HepG2 (cell line): ENCODE measurements at regions not wholly inside any gene's neighbourhood (a gene's known extent, or its start where the extent isn't known, plus 50 kb on each side); places are given as distances from the start of the nearest gene placed in this dataset.

ENCODE experiments used
- ATAC-seq: fragments of 200-7000 bp; cut with Tn5 transposase; 3 replicates; pipeline ENCODE4 v1.9.1; 2020; ENCODE audit warnings: mild to moderate bottlenecking, moderate library complexity
- BruUV-seq: library from RNA; stranded (reverse); fragments of 400-500 nt; replicated peaks from 2 replicates; lab custom pipeline; 2021; lab: Mats Ljungman, UMichigan
- CTCF ChIA-PET: fragments of 300-600 bp; formaldehyde crosslinking; extraction: SDS; loops from one replicate; lab custom pipeline; 2021; ENCODE audit warnings: low total read pairs, inconsistent platforms, low intra/inter-chr PET ratio; lab: Yijun Ruan, JAX
- POLR2A ChIA-PET: fragments of 350-600 bp; sonication (Branson Sonifier 250); formaldehyde crosslinking; loops from one replicate; lab custom pipeline; 2020; ENCODE audit warnings: antibody characterized with exemption, inconsistent platforms; lab: Yijun Ruan, JAX
- DNase-seq: peaks from one replicate; pipeline ENCODE4 v3.0.0-alpha.2; 2015; ENCODE audit warnings: low spot score
- FAIRE-seq: peaks from 3 replicates; lab custom pipeline; 2011; peaks lifted over from hg19 to GRCh38; lab: Jason Lieb, UNC
- H2AFZ ChIP-seq: one replicate; pipeline ENCODE4 v1.6.1; 2011; ENCODE audit warnings: low read length, inconsistent platforms
- H3K27ac ChIP-seq: fragments of 300-600 bp; 3 replicates; pipeline ENCODE4 v1.8.0; 2011; ENCODE audit warnings: mixed run types, mild to moderate bottlenecking, mixed read lengths, low read length, inconsistent platforms; ENCODE audit not compliant: insufficient read depth; ENCODE audit errors: extremely low read length
- H3K27me3 ChIP-seq, 2 experiments: fragments of 200-600 bp in 1 of 2; 2 replicates in 1 of 2; 3 replicates in 1 of 2; pipeline versions ENCODE4 v1.6.0 to v1.8.0; 2011; ENCODE audit warnings: low read length in 2 of 2, mild to moderate bottlenecking in 2 of 2, moderate library complexity in 2 of 2, inconsistent platforms in 1 of 2; ENCODE audit not compliant: insufficient read depth in 2 of 2, control insufficient read depth in 1 of 2
- H3K36me3 ChIP-seq, 2 experiments: fragments of 200-600 bp in 1 of 2; replicated peaks in 1 of 2; 2 replicates in 1 of 2; 3 replicates in 1 of 2; pipeline versions ENCODE4 v1.5.1 to v1.8.0; 2011; ENCODE audit warnings: low read length in 2 of 2, inconsistent platforms in 1 of 2; ENCODE audit not compliant: insufficient read depth in 2 of 2, control insufficient read depth in 1 of 2
- H3K4me1 ChIP-seq: 2 replicates; pipeline ENCODE4 v1.5.1; 2012; ENCODE audit warnings: low read length, inconsistent platforms; ENCODE audit not compliant: insufficient read depth
- H3K4me2 ChIP-seq: 2 replicates; pipeline ENCODE4 v1.6.0; 2011; ENCODE audit warnings: low read depth, low read length, inconsistent platforms
- H3K4me3 ChIP-seq, 3 experiments: fragments of 200-600 bp in 1 of 3; sonication (generic), shearing (Covaris generic) in 1 of 3; replicated peaks in 1 of 3; 2 replicates each; pipeline ENCODE4 v1.5.1; 2011 to 2016; ENCODE audit warnings: low read length in 3 of 3, inconsistent platforms in 2 of 3, low read depth in 2 of 3, mild to moderate bottlenecking in 2 of 3, control low read depth in 1 of 3, mixed read lengths in 1 of 3; ENCODE audit not compliant: insufficient read depth in 1 of 3
- H3K79me2 ChIP-seq: one replicate; pipeline ENCODE4 v1.6.1; 2011; ENCODE audit warnings: low read length, inconsistent platforms; ENCODE audit not compliant: insufficient read depth
- H3K9ac ChIP-seq: 2 replicates; pipeline ENCODE4 v1.6.0; 2011; ENCODE audit warnings: mild to moderate bottlenecking, low read depth, low read length, inconsistent platforms; ENCODE audit not compliant: insufficient read depth
- H3K9me3 ChIP-seq: 2 replicates; pipeline ENCODE4 v1.5.1; 2012; ENCODE audit warnings: mild to moderate bottlenecking, low read length
- H4K20me1 ChIP-seq: 2 replicates; pipeline ENCODE4 v1.6.0; 2011; ENCODE audit warnings: inconsistent platforms, mild to moderate bottlenecking, low read length, moderate library complexity; ENCODE audit not compliant: insufficient read depth
- GABPA ChIP-seq, 2 experiments: IDR thresholded peaks; 2 replicates each; pipeline ENCODE4 v1.6.1; 2011 to 2016; ENCODE audit warnings: low read depth in 2 of 2, low read length in 1 of 2, missing biosample characterization in 1 of 2, missing genetic modification characterization in 1 of 2
- HMG20A ChIP-seq: IDR thresholded peaks from 2 replicates; pipeline ENCODE4 v1.6.1; 2016; ENCODE audit warnings: borderline replicate concordance
- KDM6A ChIP-seq: IDR thresholded peaks from 2 replicates; pipeline ENCODE4 v1.6.1; 2016; ENCODE audit warnings: low read depth
- RNF2 ChIP-seq: fragments of 450-650 bp; conservative IDR thresholded peaks from 2 replicates; pipeline ENCODE4 v1.6.1; 2016; ENCODE audit warnings: low read depth
- SIX1 ChIP-seq: sonication (generic); formaldehyde crosslinking; IDR thresholded peaks from 2 replicates; pipeline ENCODE4 v1.4.0; 2020; ENCODE audit warnings: missing genetic modification reagents, borderline replicate concordance
- SMAD1 ChIP-seq: sonication (generic); formaldehyde crosslinking; IDR thresholded peaks from 2 replicates; pipeline ENCODE4 v1.4.0; 2020; ENCODE audit warnings: missing genetic modification reagents, low read depth, mild to moderate bottlenecking, borderline replicate concordance
- TCF7L2 ChIP-seq: IDR thresholded peaks from 2 replicates; pipeline ENCODE4 v1.6.1; 2011; ENCODE audit warnings: mild to moderate bottlenecking, low read depth, low read length, moderate library complexity
- YEATS2 ChIP-seq: sonication (generic); formaldehyde crosslinking; IDR thresholded peaks from 2 replicates; pipeline ENCODE4 v1.4.0; 2020; ENCODE audit warnings: missing genetic modification reagents, borderline replicate concordance
- ZFP62 ChIP-seq: sonication (generic); formaldehyde crosslinking; IDR thresholded peaks from 2 replicates; pipeline ENCODE4 v1.4.0; 2020; ENCODE audit warnings: missing genetic modification reagents
- ZFP91 ChIP-seq: sonication (generic); formaldehyde crosslinking; IDR thresholded peaks from 2 replicates; pipeline ENCODE4 v1.9.0; 2022; ENCODE audit warnings: missing genetic modification reagents, mild to moderate bottlenecking, borderline replicate concordance
- ZGPAT ChIP-seq: IDR thresholded peaks from 2 replicates; pipeline ENCODE4 v1.6.1; 2016; ENCODE audit warnings: mild to moderate bottlenecking
- ZNF224 ChIP-seq: sonication (generic); formaldehyde crosslinking; IDR thresholded peaks from 2 replicates; pipeline ENCODE4 v1.5.0; 2020; ENCODE audit warnings: mild to moderate bottlenecking, missing genetic modification reagents
- ZNF232 ChIP-seq: sonication (generic); formaldehyde crosslinking; IDR thresholded peaks from 2 replicates; pipeline ENCODE4 v1.4.0; 2020; ENCODE audit warnings: missing genetic modification reagents, borderline replicate concordance
- ZNF263 ChIP-seq: sonication (generic); formaldehyde crosslinking; IDR thresholded peaks from 2 replicates; pipeline ENCODE4 v1.4.0; 2020; ENCODE audit warnings: missing genetic modification reagents
- ZNF337 ChIP-seq: sonication (generic); formaldehyde crosslinking; IDR thresholded peaks from 2 replicates; pipeline ENCODE4 v1.5.1; 2020; ENCODE audit warnings: missing genetic modification reagents, low read depth, mild to moderate bottlenecking, borderline replicate concordance
- ZNF549 ChIP-seq: sonication (generic); formaldehyde crosslinking; IDR thresholded peaks from 2 replicates; pipeline ENCODE4 v1.5.0; 2020; ENCODE audit warnings: missing genetic modification reagents
- ZNF572 ChIP-seq: sonication (generic); formaldehyde crosslinking; IDR thresholded peaks from 2 replicates; pipeline ENCODE4 v1.5.1; 2020; ENCODE audit warnings: mild to moderate bottlenecking, missing genetic modification reagents
- ZNF713 ChIP-seq: sonication (generic); formaldehyde crosslinking; IDR thresholded peaks from 2 replicates; pipeline ENCODE4 v1.4.0; 2020; ENCODE audit warnings: mild to moderate bottlenecking, missing genetic modification reagents
- in situ Hi-C: cut with HindIII; loops from 2 replicates; pipeline ENCODE4 v1.10.0; 2017; ENCODE audit warnings: low pct_unique_long_range_greater_than_20kb; ENCODE audit not compliant: extremely low pct_ligation_motif_present
- intact Hi-C: fragments of 100-400 bp; cut with micrococcal nuclease; formaldehyde crosslinking; loops from one replicate; pipeline ENCODE4 v1.10.0; 2022; ENCODE audit not compliant: unreplicated experiment
- TF ChIP-seq, protein P1 (sequence below): sonication (generic); formaldehyde crosslinking; IDR thresholded peaks from 2 replicates; pipeline ENCODE4 v1.4.0; 2020; ENCODE audit warnings: missing genetic modification reagents
- TF ChIP-seq, protein P2 (sequence below): sonication (generic); formaldehyde crosslinking; IDR thresholded peaks from 2 replicates; pipeline ENCODE4 v1.5.1; 2020; ENCODE audit warnings: mild to moderate bottlenecking, moderate library complexity, missing genetic modification reagents

- TF ChIP-seq ZGPAT (CRISPR knock-in tag), result no peak
- TF ChIP-seq RNF2, result no peak
These were observed 68.1 kb upstream of the KLHL14 start (continued) for GRCh38 chr18:32840962-32841361.

DNA sequence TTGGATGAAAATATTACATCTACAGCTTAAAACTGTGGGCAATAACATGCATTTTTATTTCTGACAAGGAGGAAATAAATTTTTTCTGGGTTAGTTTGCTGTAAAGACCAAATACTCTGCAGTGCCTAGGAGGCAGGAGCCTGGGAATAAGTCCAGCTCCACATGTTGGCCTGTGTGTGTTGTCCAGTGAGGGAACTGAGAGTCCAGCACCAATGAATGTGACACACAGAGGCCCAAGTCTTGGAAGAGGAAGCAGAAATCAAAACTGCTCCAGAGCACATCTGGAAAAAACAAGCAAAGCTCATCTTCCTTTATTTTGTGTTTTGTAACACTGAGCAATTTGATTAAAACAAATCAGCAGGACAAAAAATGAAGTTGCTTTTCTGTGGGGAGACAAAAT lies 63.1 kb upstream of the KLHL14 start:
- intact Hi-C loops, result loop anchor here (10.0 kb wide), 1 partner anchor 79 kb away; no protein-coding TSS in a partner anchor
- CTCF ChIA-PET, result no interaction called here
- no peak for FAIRE-seq
- TF ChIP-seq ZNF337 (CRISPR knock-in tag) (no peak), ZNF713 (CRISPR knock-in tag) (no peak), YEATS2 (CRISPR knock-in tag) (no peak), KDM6A (CRISPR knock-in tag) (no peak), ZNF572 (no peak), ZNF232 (CRISPR knock-in tag) (no peak), ZFP62 (CRISPR knock-in tag) (no peak), ZFP91 (CRISPR knock-in tag) (no peak), GABPA (IDR thresholded peaks at IDR 0.05; ENCODE audit: low read depth, low read length) (no peak), GABPA (CRISPR knock-in tag; IDR thresholded peaks at IDR 0.05; ENCODE audit: low read depth) (no peak), ZNF549 (CRISPR knock-in tag) (no peak), SMAD1 (CRISPR knock-in tag) (no peak), HMG20A (no peak), ZNF224 (no peak), SIX1 (CRISPR knock-in tag) (no peak), TCF7L2 (no peak), ZNF263 (CRISPR knock-in tag) (no peak)
- TF ChIP-seq, protein P1, sequence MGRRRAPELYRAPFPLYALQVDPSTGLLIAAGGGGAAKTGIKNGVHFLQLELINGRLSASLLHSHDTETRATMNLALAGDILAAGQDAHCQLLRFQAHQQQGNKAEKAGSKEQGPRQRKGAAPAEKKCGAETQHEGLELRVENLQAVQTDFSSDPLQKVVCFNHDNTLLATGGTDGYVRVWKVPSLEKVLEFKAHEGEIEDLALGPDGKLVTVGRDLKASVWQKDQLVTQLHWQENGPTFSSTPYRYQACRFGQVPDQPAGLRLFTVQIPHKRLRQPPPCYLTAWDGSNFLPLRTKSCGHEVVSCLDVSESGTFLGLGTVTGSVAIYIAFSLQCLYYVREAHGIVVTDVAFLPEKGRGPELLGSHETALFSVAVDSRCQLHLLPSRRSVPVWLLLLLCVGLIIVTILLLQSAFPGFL (CRISPR knock-in tag), result no peak
- TF ChIP-seq, protein P2, sequence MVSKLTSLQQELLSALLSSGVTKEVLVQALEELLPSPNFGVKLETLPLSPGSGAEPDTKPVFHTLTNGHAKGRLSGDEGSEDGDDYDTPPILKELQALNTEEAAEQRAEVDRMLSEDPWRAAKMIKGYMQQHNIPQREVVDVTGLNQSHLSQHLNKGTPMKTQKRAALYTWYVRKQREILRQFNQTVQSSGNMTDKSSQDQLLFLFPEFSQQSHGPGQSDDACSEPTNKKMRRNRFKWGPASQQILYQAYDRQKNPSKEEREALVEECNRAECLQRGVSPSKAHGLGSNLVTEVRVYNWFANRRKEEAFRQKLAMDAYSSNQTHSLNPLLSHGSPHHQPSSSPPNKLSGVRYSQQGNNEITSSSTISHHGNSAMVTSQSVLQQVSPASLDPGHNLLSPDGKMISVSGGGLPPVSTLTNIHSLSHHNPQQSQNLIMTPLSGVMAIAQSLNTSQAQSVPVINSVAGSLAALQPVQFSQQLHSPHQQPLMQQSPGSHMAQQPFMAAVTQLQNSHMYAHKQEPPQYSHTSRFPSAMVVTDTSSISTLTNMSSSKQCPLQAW (CRISPR knock-in tag), result no peak

More for the DNA sequence above, 63.1 kb upstream of the KLHL14 start:
- BruUV-seq, result no TSS peak
- Histone ChIP-seq H3K36me3 (no peaks in the 10 kb centered on the region), H3K9me3 (no peaks in the 10 kb centered on the region), H3K4me1 (no peaks in the 10 kb centered on the region), H3K27me3 (no peaks in the 10 kb centered on the region), H3K79me2 (no peaks in the 10 kb centered on the region), H2AFZ (no peak overlapping the region), H3K4me2 (no peak overlapping the region), H4K20me1 (no peaks in the 10 kb centered on the region), H3K9ac (no peak overlapping the region), H3K4me3 (no peak overlapping the region), H3K27ac (no peak overlapping the region)
- DNase-seq (no peak), ATAC-seq (no peak)
- in situ Hi-C loops, result no loop called here
- POLR2A ChIA-PET, result no interaction called here
